Esophagus muscularis mucosa (tissue), 4 donors: ENCODE measurements at regions not wholly inside any gene's neighbourhood (a gene's known extent, or its start where the extent isn't known, plus 50 kb on each side); places are given as distances from the start of the nearest gene placed in this dataset.

Experiments
- DNase-seq: peaks from one replicate; pipeline ENCODE4 v3.0.0-alpha.2; 2017; ENCODE audit errors: extremely low spot score
- H3K27ac ChIP-seq, 4 donors: fragments of 200-600 bp; sonication (generic); replicated peaks in 1 of 4; 1 replicate in 3 of 4; 2 replicates in 1 of 4; pipeline ENCODE4 v1.5.1; 2016 to 2019; ENCODE audit warnings: mild to moderate bottlenecking in 1 of 4
- H3K27me3 ChIP-seq, 4 donors: fragments of 200-600 bp; sonication (generic); one replicate each; pipeline versions ENCODE4 v1.5.1 to v1.6.0; 2016 to 2019
- H3K36me3 ChIP-seq, 4 donors: fragments of 200-600 bp; sonication (generic); one replicate each; pipeline ENCODE4 v1.5.1; 2016 to 2019
- H3K4me1 ChIP-seq, 4 donors: fragments of 200-600 bp; sonication (generic); one replicate each; pipeline ENCODE4 v1.5.1; 2016 to 2019
- H3K4me3 ChIP-seq, 4 donors: fragments of 200-600 bp; sonication (generic); 1 replicate in 2 of 4; 2 replicates in 2 of 4; pipeline ENCODE4 v1.5.1; 2016 to 2019; ENCODE audit warnings: mild to moderate bottlenecking in 4 of 4, moderate library complexity in 1 of 4
- H3K9me3 ChIP-seq, 4 donors: fragments of 200-600 bp; sonication (generic); 1 replicate in 3 of 4; 2 replicates in 1 of 4; pipeline ENCODE4 v1.5.1; 2016 to 2019
- EP300 ChIP-seq: sonication (generic); formaldehyde crosslinking; IDR thresholded peaks from one replicate; pipeline ENCODE4 v1.6.1; 2017; ENCODE audit warnings: antibody characterized with exemption
- POLR2A ChIP-seq: fragments of 450-650 bp; IDR thresholded peaks from one replicate; pipeline ENCODE4 v1.6.1; 2017; ENCODE audit warnings: antibody characterized with exemption, moderate library complexity, mild to moderate bottlenecking, low read depth
- POLR2AphosphoS5 ChIP-seq, 2 donors: sonication (generic); formaldehyde crosslinking; IDR thresholded peaks; one replicate each; pipeline ENCODE4 v1.6.1; 2017; ENCODE audit warnings: antibody characterized with exemption in 2 of 2
- WGBS: methylation state at CpG from one replicate; pipeline ENCODE4 v1.1.5; 2018; 5-methylcytosine and 5-hydroxymethylcytosine counted together
- intact Hi-C: fragments of 100-400 bp; cut with DNase I; formaldehyde crosslinking; loops from one replicate; pipeline ENCODE4 v1.15.1; 2023
- TF ChIP-seq, protein P1 (sequence below), 3 experiments: fragments of 200-600 bp in 2 of 3; fragments of 450-650 bp in 1 of 3; sonication (generic) in 2 of 3; IDR thresholded peaks; one replicate each; pipeline ENCODE4 v1.5.1; 2017 to 2019; ENCODE audit warnings: antibody characterized with exemption in 3 of 3, mild to moderate bottlenecking in 2 of 3, moderate library complexity in 1 of 3

DNA sequence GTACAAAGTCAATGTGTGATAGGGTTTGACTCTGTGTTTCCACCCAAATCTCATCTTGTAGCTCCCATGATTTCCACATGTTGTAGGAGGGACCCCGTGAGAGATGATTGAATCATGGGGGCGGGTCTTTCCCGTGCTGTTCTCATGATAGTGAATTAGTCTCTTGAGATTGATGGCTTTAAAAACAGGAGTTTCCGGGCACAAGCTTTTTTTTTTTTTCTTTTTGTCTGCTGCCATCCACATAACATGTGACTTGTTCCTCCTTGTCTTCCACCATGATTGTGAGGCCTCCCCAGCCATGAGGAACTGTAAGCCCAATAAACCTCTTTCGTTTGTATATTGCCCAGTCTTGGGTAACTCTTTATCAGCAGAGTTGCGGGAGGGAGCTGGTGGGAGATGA lies 259.6 kb downstream of the TUSC7 start:
- H3K36me3 ChIP-seq = no peaks in the 10 kb centered on the region
- WGBS = 76% methylated on average over 6 of the region's 6 CpGs
- H3K4me3 ChIP-seq = no peak overlapping the region
- no peaks in the 10 kb centered on the region for H3K9me3 ChIP-seq
- no peaks in the 10 kb centered on the region for H3K27me3 ChIP-seq
- no peak for TF ChIP-seq EP300
- TF ChIP-seq POLR2AphosphoS5 (IDR thresholded peaks at IDR 0.05) = no peak
- no peak for TF ChIP-seq POLR2A
- TF ChIP-seq, protein P1, sequence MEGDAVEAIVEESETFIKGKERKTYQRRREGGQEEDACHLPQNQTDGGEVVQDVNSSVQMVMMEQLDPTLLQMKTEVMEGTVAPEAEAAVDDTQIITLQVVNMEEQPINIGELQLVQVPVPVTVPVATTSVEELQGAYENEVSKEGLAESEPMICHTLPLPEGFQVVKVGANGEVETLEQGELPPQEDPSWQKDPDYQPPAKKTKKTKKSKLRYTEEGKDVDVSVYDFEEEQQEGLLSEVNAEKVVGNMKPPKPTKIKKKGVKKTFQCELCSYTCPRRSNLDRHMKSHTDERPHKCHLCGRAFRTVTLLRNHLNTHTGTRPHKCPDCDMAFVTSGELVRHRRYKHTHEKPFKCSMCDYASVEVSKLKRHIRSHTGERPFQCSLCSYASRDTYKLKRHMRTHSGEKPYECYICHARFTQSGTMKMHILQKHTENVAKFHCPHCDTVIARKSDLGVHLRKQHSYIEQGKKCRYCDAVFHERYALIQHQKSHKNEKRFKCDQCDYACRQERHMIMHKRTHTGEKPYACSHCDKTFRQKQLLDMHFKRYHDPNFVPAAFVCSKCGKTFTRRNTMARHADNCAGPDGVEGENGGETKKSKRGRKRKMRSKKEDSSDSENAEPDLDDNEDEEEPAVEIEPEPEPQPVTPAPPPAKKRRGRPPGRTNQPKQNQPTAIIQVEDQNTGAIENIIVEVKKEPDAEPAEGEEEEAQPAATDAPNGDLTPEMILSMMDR (IDR thresholded peaks at IDR 0.05) = no peak
- DNase-seq = no peak
- no peaks in the 10 kb centered on the region for H3K4me1 ChIP-seq
- H3K27ac ChIP-seq = no peak overlapping the region
- intact Hi-C loops = no loop called here

DNA sequence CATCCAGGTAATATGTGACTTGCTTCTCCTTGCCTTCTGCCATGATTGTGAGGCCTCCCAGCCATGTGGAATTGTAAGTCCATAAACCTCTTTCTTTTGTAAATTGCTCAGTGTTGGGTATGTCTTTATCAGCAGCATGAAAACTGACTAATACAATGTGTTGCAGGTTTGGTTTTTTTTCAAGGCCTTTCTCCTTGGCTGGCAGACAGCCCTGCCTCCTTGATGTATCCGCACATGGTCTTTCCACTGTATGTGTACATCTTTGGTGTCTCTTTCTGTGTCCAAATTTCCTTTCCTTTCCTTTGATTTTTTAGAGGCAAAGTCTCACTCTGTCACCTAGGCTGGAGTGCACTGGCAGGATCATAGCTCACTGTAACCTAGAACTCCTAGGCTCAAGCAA lies 260.1 kb downstream of the TUSC7 start:
- intact Hi-C loops = no loop called here
- Histone ChIP-seq H3K27me3 (no peaks in the 10 kb centered on the region), H3K4me1 (no peaks in the 10 kb centered on the region), H3K27ac (no peak overlapping the region), H3K36me3 (no peaks in the 10 kb centered on the region), H3K9me3 (no peaks in the 10 kb centered on the region), H3K4me3 (no peak overlapping the region)
- no peak for DNase-seq
- WGBS = 100% methylated on average over 1 of the region's 1 CpG
- TF ChIP-seq, protein P1 (IDR thresholded peaks at IDR 0.05) = no peak
- no peak for TF ChIP-seq POLR2AphosphoS5 (IDR thresholded peaks at IDR 0.05)
- TF ChIP-seq EP300 = no peak
- no peak for TF ChIP-seq POLR2A

DNA sequence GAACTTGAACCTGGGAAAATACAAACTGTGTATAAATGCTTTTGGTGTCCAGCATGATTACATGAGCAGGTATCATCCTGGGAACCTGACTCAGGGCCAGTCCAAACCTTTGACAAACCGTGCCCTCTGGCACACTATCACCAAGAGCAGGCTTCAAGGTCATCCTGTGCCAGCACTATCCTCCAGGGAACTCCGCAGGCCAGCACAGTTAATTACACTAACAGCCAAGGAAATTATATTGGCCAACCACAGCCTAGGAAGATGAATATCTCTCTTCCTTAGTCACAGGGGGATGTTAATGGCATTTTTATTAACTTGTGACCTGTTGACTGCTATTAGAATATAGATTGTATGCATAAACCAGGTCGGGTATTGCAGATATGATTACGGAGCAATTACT lies 262.0 kb downstream of the TUSC7 start:
- Histone ChIP-seq H3K27me3 (no peaks in the 10 kb centered on the region), H3K36me3 (no peaks in the 10 kb centered on the region), H3K4me3 (no peak overlapping the region), H3K9me3 (no peaks in the 10 kb centered on the region), H3K4me1 (no peaks in the 10 kb centered on the region), H3K27ac (no peak overlapping the region)
- intact Hi-C loops = no loop called here
- WGBS = 77% methylated on average over 4 of the region's 4 CpGs
- no peak for DNase-seq
- TF ChIP-seq POLR2A (no peak), POLR2AphosphoS5 (IDR thresholded peaks at IDR 0.05) (no peak), EP300 (no peak)
- TF ChIP-seq, protein P1 (IDR thresholded peaks at IDR 0.05) = no peak

DNA sequence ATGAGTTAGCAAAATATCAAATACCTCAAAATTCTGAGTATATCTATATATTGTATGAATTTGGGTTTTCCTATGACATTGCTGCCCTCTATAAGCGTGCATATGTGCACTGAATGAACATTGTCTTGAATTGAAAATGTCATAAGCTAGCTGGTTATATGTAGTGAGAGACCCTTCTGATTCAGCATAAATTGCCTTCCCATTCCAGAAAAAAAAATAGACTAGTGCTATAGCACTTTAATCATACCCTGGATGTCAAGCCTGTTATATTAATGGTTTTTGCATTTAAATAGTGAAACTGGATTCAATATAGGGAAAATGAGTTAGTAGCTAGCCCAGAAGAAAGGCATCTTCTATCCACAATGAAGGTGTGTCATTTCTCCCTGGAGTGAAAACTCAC lies 265.1 kb downstream of the TUSC7 start:
- H3K27me3 ChIP-seq = no peaks in the 10 kb centered on the region
- 95% methylated on average over 1 of the region's 1 CpG for WGBS
- intact Hi-C loops = no loop called here
- TF ChIP-seq POLR2AphosphoS5 (IDR thresholded peaks at IDR 0.05) (no peak), EP300 (no peak), POLR2A (no peak)
- TF ChIP-seq, protein P1 (IDR thresholded peaks at IDR 0.05) = no peak
- H3K4me3 ChIP-seq = no peak overlapping the region
- H3K9me3 ChIP-seq = no peaks in the 10 kb centered on the region
- H3K36me3 ChIP-seq = no peaks in the 10 kb centered on the region
- H3K27ac ChIP-seq = no peak overlapping the region
- no peak for DNase-seq
- no peaks in the 10 kb centered on the region for H3K4me1 ChIP-seq

DNA sequence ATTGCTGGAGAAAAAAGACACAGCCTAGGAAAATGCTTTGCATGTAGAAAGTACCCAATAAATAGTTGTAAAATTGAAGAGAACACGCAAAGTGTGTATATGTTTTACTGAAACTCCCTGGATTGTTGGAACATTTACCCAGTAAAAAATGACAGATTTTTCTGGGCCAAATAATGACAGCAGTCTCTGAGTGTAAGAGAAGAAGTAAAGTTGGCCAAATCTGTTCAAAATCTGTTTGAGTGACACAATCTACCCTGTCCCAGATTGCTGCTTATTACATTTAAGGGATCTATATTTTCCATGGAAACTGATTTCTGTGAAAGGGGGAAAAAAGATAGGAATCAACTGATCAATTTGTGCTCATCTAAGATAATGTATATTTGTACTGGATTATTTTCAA lies 267.9 kb downstream of the TUSC7 start:
- 86% methylated on average over 1 of the region's 1 CpG for WGBS
- H3K27ac ChIP-seq = no peak overlapping the region
- H3K9me3 ChIP-seq = no peaks in the 10 kb centered on the region
- H3K4me1 ChIP-seq = no peaks in the 10 kb centered on the region
- TF ChIP-seq POLR2AphosphoS5 (IDR thresholded peaks at IDR 0.05) = no peak
- no peak for TF ChIP-seq EP300
- TF ChIP-seq, protein P1 (IDR thresholded peaks at IDR 0.05) = no peak
- no peak for TF ChIP-seq POLR2A
- no peaks in the 10 kb centered on the region for H3K36me3 ChIP-seq
- DNase-seq = no peak
- intact Hi-C loops = no loop called here
- H3K4me3 ChIP-seq = no peak overlapping the region
- no peaks in the 10 kb centered on the region for H3K27me3 ChIP-seq
